ENCODE measurements at regions not wholly inside any gene's neighbourhood (a gene's known extent, or its start where the extent isn't known, plus 50 kb on each side); places are given as distances from the start of the nearest gene placed in this dataset.
A peak's percentile ranks its signal among the peaks of the same experiment; 100 is the strongest.

GRCh38 chr15:77867266-77868047 is 210.1 kb downstream of the TBC1D2B start:
- Histone ChIP-seq H3K4me2 (ENCODE audit: low read length, poor library complexity, severe bottlenecking) (no peak overlapping the region), H3K36me3 (ENCODE audit: control insufficient read depth in 1 of 2, insufficient read depth in 2 of 2, low read depth in 1 of 2, low read length in 2 of 2) (peaks cover 0 to 3% of the 10 kb centered on the region in 2 experiments), H3K14ac (ENCODE audit: low read length in 2 of 2) (peak overlapping the region in 1 of 2 experiments; percentile 90), H3K27ac (ENCODE audit: low read length, poor library complexity, severe bottlenecking) (no peak overlapping the region), H2BK120ac (ENCODE audit: low read depth, low read length) (no peak overlapping the region), H2AK5ac (ENCODE audit: low read length, severe bottlenecking) (no peak overlapping the region), H3K9ac (ENCODE audit: low read length) (no peak overlapping the region), H4K8ac (ENCODE audit: low read length) (no peak overlapping the region), H3K27me3 (ENCODE audit: control insufficient read depth in 1 of 2, insufficient read depth in 1 of 2, low read length in 2 of 2) (peaks cover 18 to 80% of the 10 kb centered on the region in 2 experiments), H2BK5ac (ENCODE audit: low read depth, low read length, poor library complexity, severe bottlenecking) (no peak overlapping the region), H3K4me1 (ENCODE audit: control insufficient read depth, insufficient read depth, low read depth, low read length) (peaks cover 50% of the 10 kb centered on the region), H3K4ac (ENCODE audit: low read depth in 1 of 2, low read length in 2 of 2) (no peak overlapping the region), H2BK15ac (ENCODE audit: low read depth, poor library complexity, severe bottlenecking) (no peak overlapping the region), H3K18ac (ENCODE audit: low read depth in 1 of 2, low read length in 2 of 2) (no peak overlapping the region), H3K79me1 (replicated peaks; ENCODE audit: low read length, poor library complexity, severe bottlenecking) (no peaks in the 10 kb centered on the region), H4K91ac (ENCODE audit: low read length) (peak overlapping the region; percentile 46), H2AFZ (ENCODE audit: low read depth, low read length) (no peak overlapping the region), H3K4me3 (ENCODE audit: insufficient read depth in 1 of 2, low read depth in 1 of 2, low read length in 2 of 2) (peak overlapping the region in 1 of 2 experiments; percentile 24), H3K23ac (ENCODE audit: low read length in 2 of 2) (no peak overlapping the region), H2BK12ac (ENCODE audit: low read length in 2 of 2) (no peak overlapping the region), H3K9me3 (ENCODE audit: control insufficient read depth, low read length) (no peaks in the 10 kb centered on the region)
- DNase-seq = no peak
- WGBS = 92% methylated on average over 18 of the region's 24 CpGs

DNA sequence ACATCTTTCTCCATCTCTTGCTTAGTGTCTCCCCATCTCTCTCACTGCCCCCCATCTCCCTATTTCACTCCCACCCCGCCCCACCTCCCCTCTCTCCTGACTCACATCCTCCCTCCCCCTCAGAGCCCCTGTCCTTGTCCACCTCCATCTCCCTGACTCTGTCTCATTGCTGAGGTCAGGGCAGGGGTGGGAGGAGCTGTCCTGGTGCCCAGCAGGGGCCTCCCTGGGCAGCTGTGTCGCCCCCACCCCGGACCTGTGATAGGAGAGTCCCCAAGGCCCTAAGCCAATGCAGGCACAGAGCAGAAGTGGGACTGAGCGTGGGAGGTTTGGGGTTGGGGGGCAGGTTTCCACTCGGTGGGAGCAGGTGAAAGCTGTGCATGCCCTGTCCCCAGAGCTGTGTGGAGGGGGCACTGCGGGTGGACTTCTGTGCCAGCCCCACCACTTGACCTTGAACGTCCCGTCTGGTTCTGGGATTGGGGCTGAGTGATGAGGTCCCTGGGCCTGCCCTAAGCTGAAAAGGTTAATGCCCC is 210.8 kb downstream of the TBC1D2B start:
- Histone ChIP-seq H4K91ac (ENCODE audit: low read length) (no peak overlapping the region), H2BK15ac (ENCODE audit: low read depth, poor library complexity, severe bottlenecking) (no peak overlapping the region), H3K4me2 (ENCODE audit: low read length, poor library complexity, severe bottlenecking) (no peak overlapping the region), H3K27me3 (ENCODE audit: control insufficient read depth in 1 of 2, insufficient read depth in 1 of 2, low read length in 2 of 2) (peaks cover 14 to 83% of the 10 kb centered on the region in 2 experiments), H3K79me1 (replicated peaks; ENCODE audit: low read length, poor library complexity, severe bottlenecking) (no peaks in the 10 kb centered on the region), H2BK12ac (ENCODE audit: low read length in 2 of 2) (no peak overlapping the region), H2BK5ac (ENCODE audit: low read depth, low read length, poor library complexity, severe bottlenecking) (no peak overlapping the region), H2AFZ (ENCODE audit: low read depth, low read length) (no peak overlapping the region), H3K27ac (ENCODE audit: low read length, poor library complexity, severe bottlenecking) (no peak overlapping the region), H3K9me3 (ENCODE audit: control insufficient read depth, low read length) (no peaks in the 10 kb centered on the region), H3K18ac (ENCODE audit: low read depth in 1 of 2, low read length in 2 of 2) (no peak overlapping the region), H4K8ac (ENCODE audit: low read length) (no peak overlapping the region), H3K4me3 (ENCODE audit: insufficient read depth in 1 of 2, low read depth in 1 of 2, low read length in 2 of 2) (no peak overlapping the region), H3K4me1 (ENCODE audit: control insufficient read depth, insufficient read depth, low read depth, low read length) (peaks cover 48% of the 10 kb centered on the region), H3K23ac (ENCODE audit: low read length in 2 of 2) (no peak overlapping the region), H2BK120ac (ENCODE audit: low read depth, low read length) (no peak overlapping the region), H3K14ac (ENCODE audit: low read length in 2 of 2) (no peak overlapping the region), H3K9ac (ENCODE audit: low read length) (no peak overlapping the region), H3K4ac (ENCODE audit: low read depth in 1 of 2, low read length in 2 of 2) (no peak overlapping the region), H2AK5ac (ENCODE audit: low read length, severe bottlenecking) (no peak overlapping the region), H3K36me3 (ENCODE audit: control insufficient read depth in 1 of 2, insufficient read depth in 2 of 2, low read depth in 1 of 2, low read length in 2 of 2) (peaks cover 0 to 3% of the 10 kb centered on the region in 2 experiments)
- 73% methylated on average over 7 of the region's 8 CpGs for WGBS
- DNase-seq = no peak

GRCh38 chr15:77866186-77866585 is 211.3 kb downstream of the TBC1D2B start:
- no peak overlapping the region for H3K9ac ChIP-seq (ENCODE audit: low read length)
- no peak overlapping the region for H4K8ac ChIP-seq (ENCODE audit: low read length)
- 87% methylated on average over 8 of the region's 8 CpGs for WGBS
- no peak overlapping the region for H2BK5ac ChIP-seq (ENCODE audit: low read depth, low read length, poor library complexity, severe bottlenecking)
- H3K4me3 ChIP-seq (ENCODE audit: insufficient read depth in 1 of 2, low read depth in 1 of 2, low read length in 2 of 2) = no peak overlapping the region
- no peak overlapping the region for H2BK12ac ChIP-seq (ENCODE audit: low read length in 2 of 2)
- H3K36me3 ChIP-seq (ENCODE audit: control insufficient read depth in 1 of 2, insufficient read depth in 2 of 2, low read depth in 1 of 2, low read length in 2 of 2) = peaks cover 0 to 3% of the 10 kb centered on the region in 2 experiments
- no peak overlapping the region for H2AK5ac ChIP-seq (ENCODE audit: low read length, severe bottlenecking)
- no peak overlapping the region for H3K18ac ChIP-seq (ENCODE audit: low read depth in 1 of 2, low read length in 2 of 2)
- H2BK120ac ChIP-seq (ENCODE audit: low read depth, low read length) = no peak overlapping the region
- no peaks in the 10 kb centered on the region for H3K9me3 ChIP-seq (ENCODE audit: control insufficient read depth, low read length)
- no peak overlapping the region for H4K91ac ChIP-seq (ENCODE audit: low read length)
- no peak overlapping the region for H3K23ac ChIP-seq (ENCODE audit: low read length in 2 of 2)
- peaks cover 48% of the 10 kb centered on the region for H3K4me1 ChIP-seq (ENCODE audit: control insufficient read depth, insufficient read depth, low read depth, low read length)
- DNase-seq = no peak
- H3K27ac ChIP-seq (ENCODE audit: low read length, poor library complexity, severe bottlenecking) = no peak overlapping the region
- H2AFZ ChIP-seq (ENCODE audit: low read depth, low read length) = no peak overlapping the region
- no peak overlapping the region for H2BK15ac ChIP-seq (ENCODE audit: low read depth, poor library complexity, severe bottlenecking)
- H3K27me3 ChIP-seq (ENCODE audit: control insufficient read depth in 1 of 2, insufficient read depth in 1 of 2, low read length in 2 of 2) = peaks cover 13 to 82% of the 10 kb centered on the region in 2 experiments
- H3K4ac ChIP-seq (ENCODE audit: low read depth in 1 of 2, low read length in 2 of 2) = no peak overlapping the region
- H3K4me2 ChIP-seq (ENCODE audit: low read length, poor library complexity, severe bottlenecking) = no peak overlapping the region
- no peaks in the 10 kb centered on the region for H3K79me1 ChIP-seq (replicated peaks; ENCODE audit: low read length, poor library complexity, severe bottlenecking)
- no peak overlapping the region for H3K14ac ChIP-seq (ENCODE audit: low read length in 2 of 2)

DNA sequence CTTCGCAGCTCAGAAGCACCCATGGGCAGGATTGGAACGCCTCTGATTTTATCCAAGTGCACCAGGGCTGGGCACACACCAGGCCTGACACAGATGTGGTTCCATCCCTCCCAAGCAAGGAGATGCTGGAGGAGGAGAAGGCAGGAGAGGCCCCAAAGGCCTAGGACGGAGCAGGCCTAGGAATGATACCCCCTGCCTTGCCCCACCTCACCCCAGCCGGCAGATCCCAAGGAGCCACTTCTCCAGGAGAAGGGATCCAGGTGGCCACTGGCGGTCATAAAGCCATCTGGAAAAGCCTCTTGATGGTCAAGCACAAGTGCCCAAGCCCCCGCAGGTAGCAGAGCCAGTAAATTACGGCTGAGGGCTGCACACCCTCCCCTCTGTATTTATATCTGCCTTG is 211.8 kb downstream of the TBC1D2B start:
- H3K23ac ChIP-seq (ENCODE audit: low read length in 2 of 2) = no peak overlapping the region
- H3K79me1 ChIP-seq (replicated peaks; ENCODE audit: low read length, poor library complexity, severe bottlenecking) = no peaks in the 10 kb centered on the region
- H3K36me3 ChIP-seq (ENCODE audit: control insufficient read depth in 1 of 2, insufficient read depth in 2 of 2, low read depth in 1 of 2, low read length in 2 of 2) = peaks cover 0 to 3% of the 10 kb centered on the region in 2 experiments
- no peak overlapping the region for H2BK15ac ChIP-seq (ENCODE audit: low read depth, poor library complexity, severe bottlenecking)
- H3K4me3 ChIP-seq (ENCODE audit: insufficient read depth in 1 of 2, low read depth in 1 of 2, low read length in 2 of 2) = no peak overlapping the region
- DNase-seq = no peak
- H2BK120ac ChIP-seq (ENCODE audit: low read depth, low read length) = no peak overlapping the region
- H3K27me3 ChIP-seq (ENCODE audit: control insufficient read depth in 1 of 2, insufficient read depth in 1 of 2, low read length in 2 of 2) = peaks cover 8 to 79% of the 10 kb centered on the region in 2 experiments
- 79% methylated on average over 7 of the region's 7 CpGs for WGBS
- H3K14ac ChIP-seq (ENCODE audit: low read length in 2 of 2) = no peak overlapping the region
- H2BK5ac ChIP-seq (ENCODE audit: low read depth, low read length, poor library complexity, severe bottlenecking) = no peak overlapping the region
- H2AFZ ChIP-seq (ENCODE audit: low read depth, low read length) = no peak overlapping the region
- H3K4me2 ChIP-seq (ENCODE audit: low read length, poor library complexity, severe bottlenecking) = no peak overlapping the region
- peaks cover 48% of the 10 kb centered on the region for H3K4me1 ChIP-seq (ENCODE audit: control insufficient read depth, insufficient read depth, low read depth, low read length)
- H3K27ac ChIP-seq (ENCODE audit: low read length, poor library complexity, severe bottlenecking) = no peak overlapping the region
- no peak overlapping the region for H4K8ac ChIP-seq (ENCODE audit: low read length)
- H4K91ac ChIP-seq (ENCODE audit: low read length) = no peak overlapping the region
- no peak overlapping the region for H3K4ac ChIP-seq (ENCODE audit: low read depth in 1 of 2, low read length in 2 of 2)
- no peaks in the 10 kb centered on the region for H3K9me3 ChIP-seq (ENCODE audit: control insufficient read depth, low read length)
- no peak overlapping the region for H2BK12ac ChIP-seq (ENCODE audit: low read length in 2 of 2)
- no peak overlapping the region for H3K18ac ChIP-seq (ENCODE audit: low read depth in 1 of 2, low read length in 2 of 2)
- no peak overlapping the region for H3K9ac ChIP-seq (ENCODE audit: low read length)
- no peak overlapping the region for H2AK5ac ChIP-seq (ENCODE audit: low read length, severe bottlenecking)
